ENCODE measurements at regions not wholly inside any gene's neighbourhood (a gene's known extent, or its start where the extent isn't known, plus 50 kb on each side); places are given as distances from the start of the nearest gene placed in this dataset.
"Not testable (repeated sequence)": the region's sequence is repeated elsewhere in the genome, so short reads cannot be mapped to it uniquely, and the experiment has no call there.

DNA sequence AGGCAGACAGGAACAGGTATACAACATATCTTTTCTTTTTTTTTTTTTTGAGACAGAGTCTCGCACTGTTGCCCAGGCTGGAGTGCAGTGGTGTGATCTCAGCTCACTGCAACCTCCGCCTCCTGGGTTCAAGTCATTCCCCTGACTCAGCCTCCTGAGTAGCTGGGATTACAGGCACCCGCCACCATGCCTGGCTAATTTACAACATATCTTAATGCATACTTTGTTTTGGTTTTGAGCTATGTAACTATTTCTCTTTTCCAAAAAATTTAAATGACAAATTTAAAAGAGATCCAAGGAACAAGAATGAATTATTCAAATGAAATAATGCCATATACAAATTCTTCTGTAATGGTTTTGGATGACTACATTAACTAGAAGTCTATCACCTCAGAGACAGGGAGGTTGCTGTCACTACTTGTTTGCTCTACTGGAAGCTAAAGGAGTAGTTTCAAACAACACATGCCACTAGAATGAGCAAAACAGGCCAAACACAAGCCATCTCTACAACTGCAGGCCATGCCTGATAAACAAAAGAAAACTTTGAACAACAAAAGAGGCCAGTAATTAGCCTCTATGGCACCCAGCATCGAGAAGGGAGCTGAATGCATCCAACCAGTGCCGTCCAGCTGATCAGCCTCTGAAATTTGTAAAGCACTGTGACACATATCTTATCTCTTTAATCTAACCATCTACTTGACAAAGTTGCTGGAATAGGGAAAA lies 133.6 kb upstream of the VOPP1 start:
- DNase-seq (ENCODE audit: insufficient read length, low spot score); FAIRE-seq: not testable (repeated sequence)

DNA sequence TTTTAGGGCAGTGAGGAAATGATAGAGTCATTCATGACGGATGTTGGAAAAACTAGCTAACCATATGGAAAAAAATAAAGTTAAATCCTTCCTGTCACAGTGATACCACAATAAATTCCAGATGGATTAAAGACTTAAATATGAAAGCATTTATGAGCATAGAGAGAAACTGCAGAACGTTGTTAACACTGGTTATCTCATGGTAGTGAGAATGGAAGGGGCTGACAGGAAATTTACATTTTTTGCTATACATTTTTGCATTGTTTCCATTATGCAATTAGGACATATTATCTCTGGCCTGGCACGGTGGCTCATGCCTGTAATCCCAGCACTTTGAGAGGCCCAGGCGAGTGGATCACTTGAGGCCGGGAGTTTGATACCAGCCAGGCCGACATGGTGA lies 130.5 kb upstream of the VOPP1 start:
- not testable (repeated sequence) for FAIRE-seq; DNase-seq (ENCODE audit: insufficient read length, low spot score)

DNA sequence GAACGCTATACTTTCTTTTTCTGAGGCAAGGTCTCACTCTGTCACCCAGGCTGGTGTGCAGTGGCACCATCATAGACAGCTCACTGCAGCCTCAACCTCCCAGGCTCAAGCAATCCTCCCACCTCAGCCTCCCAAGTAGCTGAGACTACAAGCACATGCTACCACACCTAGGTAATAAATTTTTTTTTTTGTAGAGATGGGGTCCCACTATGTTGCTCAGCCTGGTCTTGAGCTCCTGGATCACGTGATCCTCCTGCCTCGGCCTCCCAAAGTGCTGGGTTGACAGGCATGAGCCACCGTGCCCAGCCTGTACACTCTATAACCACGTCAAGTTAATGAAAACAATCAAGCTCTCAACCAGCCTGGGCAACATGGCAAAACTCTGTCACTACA lies 127.1 kb upstream of the VOPP1 start:
- FAIRE-seq; DNase-seq (ENCODE audit: insufficient read length, low spot score): not testable (repeated sequence)

DNA sequence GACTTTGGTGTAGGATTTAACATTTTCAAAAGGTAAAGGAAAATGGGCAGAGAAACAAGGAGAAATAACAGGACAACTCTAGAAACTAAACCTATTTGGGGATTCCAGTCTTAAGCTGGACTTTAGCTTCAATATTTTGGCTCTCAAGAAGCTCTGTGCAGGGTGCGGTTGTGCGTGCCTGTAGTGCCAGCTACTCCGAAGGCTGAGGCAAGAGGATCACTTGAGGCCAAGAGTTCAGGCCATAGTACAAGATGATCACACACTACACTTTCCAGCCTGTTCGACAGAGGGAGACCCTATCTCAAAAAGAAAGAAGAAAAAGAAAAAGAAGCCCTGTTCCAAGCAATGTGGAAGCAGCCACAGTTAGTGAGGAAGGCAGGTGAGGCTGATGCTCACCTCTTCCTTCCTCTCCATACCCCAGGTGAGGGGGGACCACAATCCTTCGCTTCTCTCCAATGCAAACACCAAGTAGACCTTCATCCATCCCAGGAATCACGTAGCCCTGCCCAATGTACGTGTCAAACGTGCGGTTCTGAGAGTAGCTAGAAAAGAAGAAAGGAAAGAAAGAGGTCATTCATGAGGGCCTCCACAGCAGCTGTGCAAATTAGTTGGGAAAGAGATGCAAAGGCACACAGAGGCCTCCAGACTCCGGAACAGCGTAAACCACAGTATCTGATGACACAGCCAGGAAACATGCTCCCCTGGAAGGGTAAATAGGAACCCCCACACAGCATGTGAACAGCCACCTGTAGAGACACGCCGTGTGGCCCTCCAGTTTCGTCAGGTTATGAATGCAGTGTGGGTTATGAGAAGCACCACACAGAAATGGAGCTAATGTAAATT lies 126.5 kb upstream of the VOPP1 start:
- FAIRE-seq, result peak; percentile 45

DNA sequence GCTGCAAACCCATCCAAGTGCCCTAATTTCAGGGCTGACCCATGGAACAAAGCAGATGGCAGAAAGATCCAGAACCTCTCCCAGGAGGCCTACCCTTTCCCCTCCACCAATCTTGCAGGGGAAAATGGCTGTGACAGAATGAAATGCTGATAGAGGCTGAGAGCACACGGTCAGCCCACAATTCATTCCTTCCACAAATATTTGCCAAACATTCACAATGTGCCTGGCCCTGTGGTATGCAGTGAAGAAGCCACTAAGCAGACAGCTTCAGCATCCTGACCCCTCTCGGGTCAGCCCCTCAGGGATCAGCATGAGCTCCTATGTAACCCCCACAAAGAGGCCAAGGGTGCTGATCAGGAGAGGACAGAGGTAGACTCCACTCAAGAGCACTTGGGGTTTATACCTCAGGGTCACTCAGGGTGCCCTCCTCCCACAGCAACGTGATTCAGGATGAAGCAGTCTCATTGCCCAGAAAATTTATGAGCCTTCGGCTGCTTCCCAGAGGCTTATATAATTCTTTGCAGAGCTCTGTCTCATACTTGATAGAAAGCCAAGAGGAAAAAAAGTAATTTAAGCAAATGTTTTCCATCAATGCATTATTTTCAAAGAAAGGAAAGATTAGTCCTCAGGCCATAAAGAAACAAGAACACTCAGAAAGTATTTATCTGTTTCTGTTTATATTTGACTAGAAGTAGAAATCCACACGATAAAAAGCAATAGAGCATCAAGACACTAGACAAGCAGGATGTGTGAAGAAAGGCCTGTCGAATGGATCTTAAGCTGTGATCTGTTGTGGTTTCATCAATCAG lies 123.8 kb upstream of the VOPP1 start:
- DNase-seq (ENCODE audit: insufficient read length, low spot score); FAIRE-seq: not testable (repeated sequence)

More for the DNA sequence above, 126.5 kb upstream of the VOPP1 start:
- not testable (repeated sequence) for DNase-seq (ENCODE audit: insufficient read length, low spot score)

DNA sequence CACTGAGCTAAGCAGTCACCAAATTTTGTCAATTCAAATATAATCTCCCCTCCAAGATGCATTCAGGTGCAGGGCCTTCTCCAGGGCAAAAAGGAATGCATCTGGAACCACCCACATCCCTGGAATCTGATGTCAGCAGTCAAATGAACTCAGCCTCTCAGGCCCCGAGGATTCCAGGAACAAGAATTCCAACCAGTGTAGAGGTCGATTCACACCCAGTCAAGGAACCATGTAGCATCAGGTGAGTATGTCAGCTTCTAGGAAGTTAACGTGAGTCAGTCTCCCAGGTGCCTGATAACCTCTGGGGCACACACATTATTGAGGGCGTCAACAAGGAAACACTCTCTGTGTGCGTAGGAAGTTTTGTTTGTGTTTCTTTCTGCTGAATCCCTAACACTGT lies 122.2 kb upstream of the VOPP1 start:
- FAIRE-seq; DNase-seq (ENCODE audit: insufficient read length, low spot score): not testable (repeated sequence)

DNA sequence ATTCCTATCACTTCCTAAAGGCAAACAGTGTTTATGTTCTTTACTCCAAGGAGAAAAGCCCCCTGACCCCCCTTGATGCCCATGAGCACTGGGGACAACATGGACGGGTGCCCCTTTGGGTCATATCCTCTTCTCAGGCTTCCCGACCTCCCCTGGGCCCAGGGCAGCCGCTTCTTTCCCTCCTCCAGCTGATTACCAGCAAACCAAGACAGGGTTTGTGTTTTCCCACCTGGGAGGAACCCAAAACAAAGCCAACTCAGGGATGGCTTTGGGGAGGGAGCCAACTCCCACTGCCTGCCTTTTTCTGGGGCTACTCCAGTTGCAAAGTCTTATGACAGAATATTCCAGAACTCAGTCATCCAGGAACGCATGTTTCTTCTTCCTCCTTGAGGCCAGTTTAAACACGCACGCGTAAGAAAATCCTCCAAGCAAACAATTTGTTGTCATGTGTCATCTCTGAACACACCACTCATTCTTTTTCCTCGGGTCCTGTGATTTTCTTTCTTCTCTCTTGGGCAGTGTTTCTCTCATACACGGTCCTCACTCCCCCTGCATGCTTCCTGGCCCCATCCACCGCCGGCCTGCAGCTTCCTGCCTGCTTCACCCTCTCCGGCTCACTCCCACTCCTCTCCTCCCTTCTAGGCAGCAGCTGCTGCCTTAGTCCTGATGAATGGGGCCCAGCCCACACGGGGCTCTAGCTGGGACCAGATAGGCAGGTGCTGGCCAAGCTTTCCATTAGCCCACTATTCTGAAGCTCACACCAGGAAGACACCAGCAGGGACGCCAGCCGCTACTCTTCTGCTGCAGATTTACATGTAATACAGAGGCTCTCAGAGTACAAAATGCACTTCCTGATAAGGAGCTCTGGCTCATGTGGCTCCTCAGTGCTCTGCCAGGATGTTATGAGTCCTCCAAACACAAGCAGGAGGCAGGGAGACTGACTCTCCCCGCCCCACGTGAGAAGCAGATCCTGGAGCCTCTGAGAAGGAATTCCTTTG lies 116.7 kb upstream of the VOPP1 start:
- not testable (repeated sequence) for FAIRE-seq; DNase-seq (ENCODE audit: insufficient read length, low spot score)

DNA sequence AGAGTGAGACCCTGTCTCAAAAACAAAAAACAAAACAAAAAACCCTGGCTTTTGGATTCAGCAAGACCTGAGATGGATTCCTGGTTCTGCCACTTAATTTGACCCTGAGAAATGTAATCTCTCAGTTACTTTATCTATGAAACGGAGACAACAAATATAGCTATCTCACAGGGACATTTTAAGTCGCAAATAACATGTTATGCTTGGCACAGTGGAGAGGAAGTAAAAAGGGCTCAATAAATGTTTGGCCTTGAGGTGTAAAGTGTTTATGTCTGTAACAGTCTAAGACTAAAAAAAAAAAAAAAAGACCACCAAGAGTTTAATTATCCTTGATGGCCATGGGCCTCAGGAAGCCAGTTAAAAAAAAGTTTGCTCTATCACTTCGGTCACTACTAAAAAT lies 116.0 kb upstream of the VOPP1 start:
- not testable (repeated sequence) for DNase-seq (ENCODE audit: insufficient read length, low spot score)

DNA sequence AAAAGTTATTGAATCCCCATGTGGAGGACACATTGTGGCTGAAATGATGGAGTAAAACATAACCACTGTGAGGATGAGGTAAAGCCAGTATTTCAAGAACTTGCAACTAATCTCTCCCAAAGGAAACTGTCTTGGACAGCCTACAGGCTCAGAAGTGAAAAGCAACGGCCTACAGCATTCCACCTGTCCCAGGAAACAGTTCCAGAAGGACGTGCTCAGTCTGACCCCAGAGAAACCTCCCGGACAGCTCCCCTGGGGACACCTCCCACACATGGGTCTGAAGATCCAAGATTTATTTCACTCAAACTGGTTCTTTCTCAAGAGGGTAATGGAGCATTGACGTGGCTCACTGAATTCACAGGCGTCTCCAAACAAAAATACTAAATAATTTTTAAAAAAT lies 115.0 kb upstream of the VOPP1 start:
- FAIRE-seq, result not testable (repeated sequence)

More for the DNA sequence above, 116.0 kb upstream of the VOPP1 start:
- not testable (repeated sequence) for FAIRE-seq

DNA sequence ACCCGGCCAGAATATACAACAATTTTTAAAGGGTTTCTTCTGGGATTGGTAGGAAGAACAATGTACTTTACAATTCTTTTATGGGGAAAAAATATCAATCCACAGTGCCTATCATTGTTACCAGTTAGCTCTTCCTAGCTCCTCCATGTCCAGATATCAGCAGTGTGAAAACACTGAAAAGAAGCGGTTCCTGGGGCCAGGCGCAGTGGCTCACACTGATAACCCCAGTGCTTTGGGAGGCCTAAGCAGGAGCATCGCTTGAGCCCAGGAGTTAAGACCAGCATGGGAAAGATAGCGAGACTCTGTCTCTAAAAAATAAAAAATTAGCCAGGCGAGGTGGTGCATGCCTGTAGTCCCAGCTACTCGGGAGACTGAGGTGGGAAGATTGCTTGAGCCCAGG lies 114.5 kb upstream of the VOPP1 start:
- FAIRE-seq; DNase-seq (ENCODE audit: insufficient read length, low spot score): not testable (repeated sequence)

More for the DNA sequence above, 115.0 kb upstream of the VOPP1 start:
- DNase-seq (ENCODE audit: insufficient read length, low spot score), result not testable (repeated sequence)

DNA sequence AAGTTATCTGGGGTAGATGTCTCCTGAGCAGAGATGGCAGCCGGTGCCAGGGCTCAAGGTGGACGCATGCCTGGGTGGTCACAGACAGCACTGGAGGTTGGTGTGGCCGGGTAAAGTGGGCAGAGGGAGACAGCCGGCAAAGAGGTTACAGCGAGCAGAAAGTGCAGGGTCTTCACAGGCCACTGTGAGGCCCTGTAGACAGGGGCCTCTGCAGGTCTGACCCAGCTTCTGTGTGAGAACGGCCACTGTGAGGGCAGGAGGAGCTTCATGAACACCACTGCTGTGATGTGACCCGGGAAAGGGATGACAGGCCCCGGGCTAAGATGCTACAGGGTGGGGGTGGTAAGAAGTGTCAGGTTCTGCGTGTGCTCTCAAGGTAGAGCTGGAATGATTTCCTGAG lies 111.2 kb upstream of the VOPP1 start:
- FAIRE-seq; DNase-seq (ENCODE audit: insufficient read length, low spot score): not testable (repeated sequence)

DNA sequence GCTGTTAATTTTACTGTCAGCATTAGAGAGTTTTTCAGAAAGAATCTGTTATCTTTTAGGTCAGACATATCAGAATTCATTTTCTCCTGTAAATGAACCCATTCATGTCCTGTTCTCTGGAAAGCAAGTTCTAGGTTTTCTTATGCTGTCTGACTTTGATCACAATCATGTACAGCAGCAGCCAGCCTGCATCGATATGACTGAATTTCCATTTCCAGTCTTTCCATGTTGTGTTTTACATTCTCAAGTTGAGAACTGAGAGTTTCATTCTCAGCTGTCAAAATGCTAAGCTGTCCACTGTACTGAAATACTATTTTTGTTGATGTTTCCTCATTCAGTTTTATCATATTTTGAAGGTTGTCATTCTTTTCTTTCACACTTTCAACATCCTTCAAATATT lies 103.3 kb upstream of the VOPP1 start:
- not testable (repeated sequence) for DNase-seq (ENCODE audit: insufficient read length, low spot score); FAIRE-seq

DNA sequence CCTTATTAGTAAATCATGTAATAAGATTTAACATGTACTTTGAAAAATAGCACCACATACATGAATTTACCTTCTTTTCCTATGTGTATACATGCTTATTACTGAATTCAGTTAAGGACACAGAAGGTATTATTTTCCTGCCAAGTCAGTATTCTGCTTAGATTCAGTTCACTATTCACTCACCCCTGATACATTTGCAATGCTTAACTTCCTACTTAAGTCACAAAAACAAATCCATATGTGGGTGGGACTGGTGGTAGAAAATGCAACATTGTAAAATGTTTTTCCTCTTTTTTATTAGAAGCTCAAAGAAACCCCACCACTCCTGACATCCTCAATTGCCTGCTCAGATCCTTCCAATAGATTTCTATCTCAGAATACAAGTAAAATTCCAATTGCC lies 101.2 kb upstream of the VOPP1 start:
- DNase-seq (ENCODE audit: insufficient read length, low spot score); FAIRE-seq: not testable (repeated sequence)

DNA sequence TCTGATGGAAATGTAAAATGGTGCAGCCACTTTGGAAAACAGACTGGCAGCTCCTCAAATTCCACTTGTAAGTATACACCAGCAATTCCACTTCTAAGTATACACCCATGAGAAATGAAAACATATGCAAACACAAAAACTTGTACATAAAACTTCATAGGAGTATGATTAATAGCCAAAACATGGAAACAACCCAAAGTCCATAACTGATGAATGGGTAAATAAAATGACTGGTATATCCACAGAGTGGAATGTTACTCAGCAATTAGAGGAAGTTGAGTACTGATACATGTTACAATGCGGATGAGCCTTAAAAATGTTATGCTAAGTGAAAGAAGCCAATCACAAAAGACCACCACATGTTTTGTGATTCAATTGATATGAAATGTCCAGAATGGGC lies 99.8 kb upstream of the VOPP1 start:
- not testable (repeated sequence) for FAIRE-seq; DNase-seq (ENCODE audit: insufficient read length, low spot score)

DNA sequence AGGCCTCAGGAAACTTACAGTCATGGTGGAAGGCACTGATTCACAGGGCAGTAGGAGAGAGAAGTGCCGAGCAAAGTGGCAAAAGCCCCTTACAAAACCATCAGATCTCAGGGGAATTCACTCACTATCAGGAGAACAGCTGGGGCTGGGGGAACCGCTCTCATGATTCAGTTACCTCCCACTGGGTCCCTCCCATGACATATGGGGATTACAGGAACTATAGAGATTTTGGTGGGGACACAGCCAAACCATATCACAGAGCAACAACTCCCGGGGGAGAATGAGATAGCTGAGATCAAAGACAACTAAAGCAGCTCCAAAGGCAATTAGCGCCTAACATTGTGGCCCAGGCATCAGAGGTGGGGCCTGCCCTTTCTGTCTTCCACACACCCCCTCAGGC lies 85.4 kb upstream of the VOPP1 start:
- FAIRE-seq, result no peak
- no peak for DNase-seq (ENCODE audit: insufficient read length, low spot score)

DNA sequence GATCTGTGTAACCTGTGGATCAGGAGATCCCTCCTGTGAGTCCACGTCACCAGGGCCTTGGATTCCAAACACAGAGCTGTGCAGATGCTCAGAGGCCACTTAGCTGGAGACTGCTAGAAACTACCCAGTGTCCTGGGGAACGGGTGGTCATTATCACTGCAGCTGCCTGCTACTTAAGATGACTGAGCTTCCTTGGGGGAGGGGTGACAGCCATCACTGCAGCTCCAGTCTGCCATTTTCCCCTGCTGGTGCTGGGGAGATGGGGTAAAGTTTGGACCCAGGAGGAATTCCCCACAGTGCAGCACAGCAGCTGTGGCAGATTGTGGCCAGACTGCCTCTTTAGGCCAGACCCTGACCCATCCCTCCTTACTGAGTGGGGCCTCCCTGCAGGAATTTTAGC lies 78.8 kb upstream of the VOPP1 start:
- FAIRE-seq (no peak), DNase-seq (ENCODE audit: insufficient read length, low spot score) (no peak)

DNA sequence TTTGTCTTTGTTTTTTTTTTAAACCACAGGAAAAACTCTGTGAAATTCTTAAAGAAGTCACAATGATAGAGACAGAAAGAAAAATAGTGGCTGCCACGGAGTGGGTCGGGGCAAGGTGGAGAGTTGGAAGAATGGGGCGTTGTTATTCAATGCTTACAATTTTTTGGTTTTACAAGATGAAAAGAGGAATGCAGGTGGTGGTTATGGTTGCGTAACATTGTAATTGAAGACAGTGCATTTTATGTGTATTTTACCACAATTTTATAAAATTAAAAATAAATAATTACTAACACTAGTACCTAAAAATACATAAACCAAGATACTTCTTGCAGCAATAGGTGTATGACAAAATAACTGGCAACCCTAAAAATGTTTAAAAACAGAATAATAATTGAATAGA lies 76.9 kb upstream of the VOPP1 start:
- DNase-seq (ENCODE audit: insufficient read length, low spot score) (no peak), FAIRE-seq (no peak)

DNA sequence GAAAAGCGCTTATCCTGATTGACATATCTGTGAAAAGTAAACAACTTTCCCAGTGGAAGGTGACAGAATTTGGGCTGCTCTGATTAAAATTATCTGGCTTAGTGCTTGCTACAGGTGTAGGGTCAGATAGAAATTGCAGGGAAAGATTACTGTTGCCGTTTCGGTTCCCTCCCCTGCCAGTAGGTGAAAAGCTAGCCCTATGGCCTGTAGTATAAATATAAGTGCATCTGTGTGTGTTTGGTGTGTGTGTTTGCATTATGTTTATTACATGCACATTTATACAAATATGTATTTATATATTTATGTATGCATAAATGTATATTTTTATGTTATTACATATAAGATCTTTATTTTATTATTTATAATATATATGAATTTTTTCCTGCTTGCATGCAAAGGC lies 72.3 kb upstream of the VOPP1 start:
- no peak for FAIRE-seq
- DNase-seq (ENCODE audit: insufficient read length, low spot score), result no peak

DNA sequence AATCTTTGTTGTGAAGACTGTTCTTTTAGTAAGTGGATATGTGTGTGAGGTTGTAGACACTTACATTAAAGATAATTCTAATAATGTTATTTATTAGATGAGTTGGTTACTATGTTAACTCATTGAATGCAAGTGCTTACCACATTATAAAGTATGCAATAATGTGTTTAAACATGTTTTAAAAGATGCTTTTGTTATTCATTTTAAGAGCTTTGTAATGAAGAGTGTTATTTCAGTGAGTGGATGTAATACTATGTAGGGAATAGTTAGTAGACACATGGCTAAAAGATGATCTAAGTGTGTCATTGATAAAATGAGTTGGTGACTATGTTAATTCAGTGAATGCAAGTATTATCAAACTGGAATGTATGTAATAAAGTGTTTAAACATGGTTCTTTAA lies 70.0 kb upstream of the VOPP1 start:
- FAIRE-seq, result no peak
- no peak for DNase-seq (ENCODE audit: insufficient read length, low spot score)

DNA sequence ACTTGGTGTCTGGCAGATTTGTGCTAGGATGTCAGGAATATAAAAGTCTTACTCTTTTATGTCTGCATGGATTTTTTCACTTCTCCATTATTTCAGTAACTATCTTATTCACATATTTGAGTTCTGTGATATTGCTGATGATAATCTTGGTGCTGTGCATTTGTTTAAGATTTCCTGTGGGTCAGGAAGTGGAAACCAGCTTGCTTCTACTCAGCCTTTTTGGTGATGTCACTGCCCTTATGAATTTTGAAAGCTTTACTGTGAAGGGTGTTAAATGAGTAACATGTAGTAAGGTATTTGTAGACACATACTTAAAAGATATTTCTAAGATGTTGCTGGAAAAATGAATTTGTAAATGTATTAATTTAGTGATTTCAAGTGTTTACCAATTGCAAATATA lies 69.5 kb upstream of the VOPP1 start:
- peak; percentile 9 for DNase-seq (ENCODE audit: insufficient read length, low spot score)
- no peak for FAIRE-seq

Data from GM19239 (cell line).